ENCODE measurements at regions not wholly inside any gene's neighbourhood (a gene's known extent, or its start where the extent isn't known, plus 50 kb on each side); places are given as distances from the start of the nearest gene placed in this dataset.
"Not testable (repeated sequence)": the region's sequence is repeated elsewhere in the genome, so short reads cannot be mapped to it uniquely, and the experiment has no call there.

- H3K27me3 ChIP-seq (ENCODE audit: control insufficient read depth, insufficient read depth, low read length) = no peaks in the 10 kb centered on the region
- H3K36me3 ChIP-seq (ENCODE audit: control insufficient read depth, insufficient read depth, low read length) = 0 out of 2 replicates have a peak, but pooled peaks cover 2% of the 10 kb centered on the region
- no CpG with 5 or more reads among the region's 2 CpGs for WGBS (ENCODE audit: insufficient coverage, insufficient read length)
- H3K4me3 ChIP-seq (ENCODE audit: low read length) = no peak overlapping the region
- DNase-seq (ENCODE audit: low read depth, low spot score) = no peak
- H3K4me1 ChIP-seq (ENCODE audit: control insufficient read depth, insufficient read depth, low read length) = no peaks in the 10 kb centered on the region
- H3K27ac ChIP-seq (ENCODE audit: low read length) = no peak overlapping the region
- H3K9me3 ChIP-seq (ENCODE audit: control insufficient read depth, insufficient read depth, low read length) = no peaks in the 10 kb centered on the region
These were observed 136.5 kb upstream of the AADAT start for GRCh38 chr4:170226288-170226687.

GRCh38 chr4:170214731-170215130 is 125.0 kb upstream of the AADAT start:
- no CpG with 5 or more reads among the region's 1 CpG for WGBS (ENCODE audit: insufficient coverage, insufficient read length)
- Histone ChIP-seq H3K36me3 (ENCODE audit: control insufficient read depth, insufficient read depth, low read length) (no peaks in the 10 kb centered on the region), H3K27me3 (ENCODE audit: control insufficient read depth, insufficient read depth, low read length) (no peaks in the 10 kb centered on the region), H3K4me3 (ENCODE audit: low read length) (no peak overlapping the region), H3K4me1 (ENCODE audit: control insufficient read depth, insufficient read depth, low read length) (no peaks in the 10 kb centered on the region), H3K9me3 (ENCODE audit: control insufficient read depth, insufficient read depth, low read length) (no peaks in the 10 kb centered on the region), H3K27ac (ENCODE audit: low read length) (no peak overlapping the region)
- no peak for DNase-seq (ENCODE audit: low read depth, low spot score)

DNA sequence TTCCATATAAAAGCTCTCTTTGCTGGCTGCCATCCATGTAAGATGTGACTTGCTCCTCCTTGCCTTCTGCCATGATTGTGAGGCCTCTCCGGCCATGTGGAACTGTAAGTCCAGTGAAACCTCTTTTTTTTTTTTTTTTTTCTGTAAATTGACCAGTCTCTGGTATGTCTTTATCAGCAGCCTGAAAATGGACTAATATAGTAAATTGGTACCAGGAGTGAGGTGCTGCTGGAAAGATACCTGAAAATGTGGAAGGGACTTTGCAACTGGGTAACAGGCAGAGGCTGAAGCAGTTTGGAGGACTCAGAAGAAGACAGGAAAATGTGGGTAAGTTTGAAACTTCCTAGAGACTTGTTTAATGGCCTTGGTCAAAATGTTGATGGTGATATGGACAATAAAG is 124.3 kb upstream of the AADAT start:
- H3K36me3 ChIP-seq (ENCODE audit: control insufficient read depth, insufficient read depth, low read length) = no peaks in the 10 kb centered on the region
- H3K4me3 ChIP-seq (ENCODE audit: low read length) = no peak overlapping the region
- no peaks in the 10 kb centered on the region for H3K9me3 ChIP-seq (ENCODE audit: control insufficient read depth, insufficient read depth, low read length)
- DNase-seq (ENCODE audit: low read depth, low spot score) = no peak
- H3K4me1 ChIP-seq (ENCODE audit: control insufficient read depth, insufficient read depth, low read length) = no peaks in the 10 kb centered on the region
- WGBS (ENCODE audit: insufficient coverage, insufficient read length) = no CpG with 5 or more reads among the region's 1 CpG
- H3K27me3 ChIP-seq (ENCODE audit: control insufficient read depth, insufficient read depth, low read length) = no peaks in the 10 kb centered on the region
- H3K27ac ChIP-seq (ENCODE audit: low read length) = no peak overlapping the region

DNA sequence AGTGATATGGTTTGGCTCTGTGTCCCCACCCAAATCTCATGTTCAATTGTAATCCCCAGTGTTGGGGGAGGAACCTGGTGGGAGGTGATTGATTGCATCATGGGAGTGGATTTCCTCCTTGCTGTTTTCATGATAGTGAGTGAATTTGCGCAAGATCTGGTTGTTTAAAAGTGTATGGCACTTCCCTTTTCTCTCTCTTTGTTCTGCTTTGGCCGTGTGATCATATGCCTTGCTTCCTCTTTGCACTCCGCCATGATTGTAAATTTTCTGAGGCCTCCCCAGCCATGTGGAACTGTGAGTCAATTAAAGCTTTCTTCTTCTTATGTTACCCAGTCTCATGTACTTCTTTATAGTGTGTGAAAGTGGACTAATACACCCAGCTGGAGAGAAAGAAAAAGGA is 113.0 kb upstream of the AADAT start:
- Histone ChIP-seq H3K27me3 (ENCODE audit: control insufficient read depth, insufficient read depth, low read length) (no peaks in the 10 kb centered on the region), H3K4me1 (ENCODE audit: control insufficient read depth, insufficient read depth, low read length) (no peaks in the 10 kb centered on the region), H3K4me3 (ENCODE audit: low read length) (no peak overlapping the region), H3K36me3 (ENCODE audit: control insufficient read depth, insufficient read depth, low read length) (no peaks in the 10 kb centered on the region), H3K9me3 (ENCODE audit: control insufficient read depth, insufficient read depth, low read length) (no peaks in the 10 kb centered on the region), H3K27ac (ENCODE audit: low read length) (no peak overlapping the region)
- WGBS (ENCODE audit: insufficient coverage, insufficient read length) = no CpG with 5 or more reads among the region's 3 CpGs
- no peak for DNase-seq (ENCODE audit: low read depth, low spot score)

GRCh38 chr4:170198747-170199146 is 109.0 kb upstream of the AADAT start:
- no peaks in the 10 kb centered on the region for H3K9me3 ChIP-seq (ENCODE audit: control insufficient read depth, insufficient read depth, low read length)
- H3K27me3 ChIP-seq (ENCODE audit: control insufficient read depth, insufficient read depth, low read length) = no peaks in the 10 kb centered on the region
- DNase-seq (ENCODE audit: low read depth, low spot score) = no peak
- H3K4me3 ChIP-seq (ENCODE audit: low read length) = no peak overlapping the region
- no CpG with 5 or more reads among the region's 1 CpG for WGBS (ENCODE audit: insufficient coverage, insufficient read length)
- H3K36me3 ChIP-seq (ENCODE audit: control insufficient read depth, insufficient read depth, low read length) = no peaks in the 10 kb centered on the region
- no peaks in the 10 kb centered on the region for H3K4me1 ChIP-seq (ENCODE audit: control insufficient read depth, insufficient read depth, low read length)
- no peak overlapping the region for H3K27ac ChIP-seq (ENCODE audit: low read length)

- DNase-seq (ENCODE audit: low read depth, low spot score); H3K4me1 ChIP-seq (ENCODE audit: control insufficient read depth, insufficient read depth, low read length); H3K9me3 ChIP-seq (ENCODE audit: control insufficient read depth, insufficient read depth, low read length); H3K4me3 ChIP-seq (ENCODE audit: low read length); H3K27ac ChIP-seq (ENCODE audit: low read length); H3K27me3 ChIP-seq (ENCODE audit: control insufficient read depth, insufficient read depth, low read length); H3K36me3 ChIP-seq (ENCODE audit: control insufficient read depth, insufficient read depth, low read length): not testable (repeated sequence)
- no CpG with 5 or more reads among the region's 2 CpGs for WGBS (ENCODE audit: insufficient coverage, insufficient read length)
These were observed 105.0 kb upstream of the AADAT start for GRCh38 chr4:170194794-170195193.

DNA sequence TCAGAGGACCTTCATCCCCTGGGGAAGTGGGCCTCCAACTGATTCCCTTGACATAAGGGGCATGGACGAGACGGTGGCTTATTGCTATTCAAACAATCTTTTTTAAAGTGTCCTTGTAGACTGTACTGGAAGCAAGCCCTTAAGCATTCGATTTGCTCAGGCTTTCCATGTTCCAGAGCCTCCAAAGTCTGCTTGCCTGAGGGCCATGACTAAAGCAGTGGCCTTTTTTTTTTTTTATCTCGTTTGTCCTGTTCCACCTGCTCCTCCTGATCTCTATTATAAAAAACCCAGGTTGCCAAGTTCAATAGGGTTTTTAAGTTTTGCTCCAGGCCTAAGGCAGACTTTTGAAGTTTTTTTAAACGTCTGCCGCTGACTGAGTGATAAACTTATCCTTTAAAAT is 103.7 kb upstream of the AADAT start:
- DNase-seq (ENCODE audit: low read depth, low spot score) = no peak
- Histone ChIP-seq H3K4me3 (ENCODE audit: low read length) (no peak overlapping the region), H3K27ac (ENCODE audit: low read length) (no peak overlapping the region), H3K27me3 (ENCODE audit: control insufficient read depth, insufficient read depth, low read length) (no peaks in the 10 kb centered on the region), H3K9me3 (ENCODE audit: control insufficient read depth, insufficient read depth, low read length) (no peaks in the 10 kb centered on the region), H3K36me3 (ENCODE audit: control insufficient read depth, insufficient read depth, low read length) (no peaks in the 10 kb centered on the region), H3K4me1 (ENCODE audit: control insufficient read depth, insufficient read depth, low read length) (no peaks in the 10 kb centered on the region)
- no CpG with 5 or more reads among the region's 6 CpGs for WGBS (ENCODE audit: insufficient coverage, insufficient read length)

GRCh38 chr4:170190265-170190664 is 100.5 kb upstream of the AADAT start:
- no CpG with 5 or more reads among the region's 1 CpG for WGBS (ENCODE audit: insufficient coverage, insufficient read length)
- Histone ChIP-seq H3K27me3 (ENCODE audit: control insufficient read depth, insufficient read depth, low read length) (no peaks in the 10 kb centered on the region; the same call in 1 of the 2 replicates), H3K36me3 (ENCODE audit: control insufficient read depth, insufficient read depth, low read length) (no peaks in the 10 kb centered on the region), H3K4me3 (ENCODE audit: low read length) (no peak overlapping the region), H3K4me1 (ENCODE audit: control insufficient read depth, insufficient read depth, low read length) (peaks cover 2% of the 10 kb centered on the region; the same call in 1 of the 2 replicates), H3K27ac (ENCODE audit: low read length) (no peak overlapping the region), H3K9me3 (ENCODE audit: control insufficient read depth, insufficient read depth, low read length) (no peaks in the 10 kb centered on the region)
- no peak for DNase-seq (ENCODE audit: low read depth, low spot score)

- H3K9me3 ChIP-seq (ENCODE audit: control insufficient read depth, insufficient read depth, low read length) = no peaks in the 10 kb centered on the region
- no peak for DNase-seq (ENCODE audit: low read depth, low spot score)
- no peak overlapping the region for H3K4me3 ChIP-seq (ENCODE audit: low read length)
- whole genome bisulfite sequencing (ENCODE audit: insufficient coverage, insufficient read length) = no CpG with 5 or more reads among the region's 1 CpG
- no peaks in the 10 kb centered on the region for H3K4me1 ChIP-seq (ENCODE audit: control insufficient read depth, insufficient read depth, low read length)
- no peaks in the 10 kb centered on the region for H3K27me3 ChIP-seq (ENCODE audit: control insufficient read depth, insufficient read depth, low read length)
- no peak overlapping the region for H3K27ac ChIP-seq (ENCODE audit: low read length)
- no peaks in the 10 kb centered on the region for H3K36me3 ChIP-seq (ENCODE audit: control insufficient read depth, insufficient read depth, low read length)
These were observed 81.1 kb upstream of the AADAT start for GRCh38 chr4:170170861-170171260.

- WGBS (ENCODE audit: insufficient coverage, insufficient read length) = no CpG with 5 or more reads among the region's 3 CpGs
- DNase-seq (ENCODE audit: low read depth, low spot score) = no peak
- H3K27ac ChIP-seq (ENCODE audit: low read length) = no peak overlapping the region
- H3K4me1 ChIP-seq (ENCODE audit: control insufficient read depth, insufficient read depth, low read length) = no peaks in the 10 kb centered on the region
- no peaks in the 10 kb centered on the region for H3K36me3 ChIP-seq (ENCODE audit: control insufficient read depth, insufficient read depth, low read length)
- H3K4me3 ChIP-seq (ENCODE audit: low read length) = no peak overlapping the region
- no peaks in the 10 kb centered on the region for H3K9me3 ChIP-seq (ENCODE audit: control insufficient read depth, insufficient read depth, low read length)
- no peaks in the 10 kb centered on the region for H3K27me3 ChIP-seq (ENCODE audit: control insufficient read depth, insufficient read depth, low read length)
These were observed 79.9 kb upstream of the AADAT start for GRCh38 chr4:170169699-170170098.

GRCh38 chr4:170167678-170168077 is 77.9 kb upstream of the AADAT start:
- Histone ChIP-seq H3K4me3 (ENCODE audit: low read length) (no peak overlapping the region), H3K9me3 (ENCODE audit: control insufficient read depth, insufficient read depth, low read length) (no peaks in the 10 kb centered on the region), H3K27ac (ENCODE audit: low read length) (no peak overlapping the region), H3K4me1 (ENCODE audit: control insufficient read depth, insufficient read depth, low read length) (no peaks in the 10 kb centered on the region), H3K36me3 (ENCODE audit: control insufficient read depth, insufficient read depth, low read length) (no peaks in the 10 kb centered on the region), H3K27me3 (ENCODE audit: control insufficient read depth, insufficient read depth, low read length) (no peaks in the 10 kb centered on the region)
- no CpG with 5 or more reads among the region's 10 CpGs for WGBS (ENCODE audit: insufficient coverage, insufficient read length)
- DNase-seq (ENCODE audit: low read depth, low spot score) = no peak

Data from iPS DF 6.9 (cell line).